A673 (cell line): ENCODE measurements at regions not wholly inside any gene's neighbourhood (a gene's known extent, or its start where the extent isn't known, plus 50 kb on each side); places are given as distances from the start of the nearest gene placed in this dataset.

Source experiments
- CTCF ChIP-seq: fragments of 300-800, 200-600 bp; sonication (generic); conservative IDR thresholded peaks from 2 replicates; pipeline ENCODE4 v1.5.1; 2017; ENCODE audit warnings: low read depth, mild to moderate bottlenecking, antibody characterized with exemption, low read length, moderate library complexity, mixed read lengths
- EZH2 ChIP-seq: fragments of 200-600 bp; sonication (generic); IDR thresholded peaks from 2 replicates; pipeline ENCODE4 v1.6.1; 2017; ENCODE audit warnings: borderline replicate concordance, low read depth, mild to moderate bottlenecking, mixed read lengths, antibody characterized with exemption, low read length; ENCODE audit not compliant: poor library complexity, severe bottlenecking

DNA sequence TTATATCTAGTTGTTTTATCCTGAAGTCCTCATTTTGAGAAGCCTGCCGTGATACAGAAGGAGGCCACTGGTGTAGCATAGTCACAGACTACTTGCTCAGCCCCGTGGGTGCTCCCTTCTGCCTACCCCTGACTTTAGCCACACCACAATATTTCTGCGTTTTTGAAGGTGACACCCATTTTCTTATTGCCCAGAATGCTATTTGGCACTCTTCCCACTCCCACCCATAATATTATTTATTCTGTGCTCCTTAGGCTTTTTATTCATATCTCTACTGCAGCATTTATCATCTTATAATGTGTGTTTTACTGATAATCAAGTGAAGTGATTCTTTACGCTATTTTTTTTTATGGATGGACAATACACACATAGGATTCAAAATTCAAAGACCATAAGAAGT is 107.3 kb downstream of the OR2B2 start:
- no peak for TF ChIP-seq CTCF
- TF ChIP-seq EZH2: no peak
